ENCODE measurements at regions not wholly inside any gene's neighbourhood (a gene's known extent, or its start where the extent isn't known, plus 50 kb on each side); places are given as distances from the start of the nearest gene placed in this dataset.

- Mint-ChIP-seq H3K27ac (no peak overlapping the region), H3K36me3 (ENCODE audit: low read depth) (peaks cover 46% of the 10 kb centered on the region; the same call in 2 of the 3 replicates), H3K4me3 (no peak overlapping the region), H3K9me3 (peaks cover 100% of the 10 kb centered on the region), H3K4me1 (no peaks in the 10 kb centered on the region), H3K27me3 (ENCODE audit: insufficient read depth, low read depth, poor library complexity) (no peaks in the 10 kb centered on the region)
- Histone ChIP-seq H3K4me1 (ENCODE audit: insufficient read depth) (no peaks in the 10 kb centered on the region), H3F3A (replicated peaks; ENCODE audit: low read depth) (no peaks in the 10 kb centered on the region), H3K4me2 (no peak overlapping the region), H3K36me3 (ENCODE audit: insufficient read depth) (no peaks in the 10 kb centered on the region), H3K79me2 (replicated peaks; ENCODE audit: insufficient read depth) (no peaks in the 10 kb centered on the region), H3K4me3 (no peak overlapping the region), H3K27me3 (ENCODE audit: insufficient read depth) (no peaks in the 10 kb centered on the region), H3K27ac (ENCODE audit: low read depth) (no peak overlapping the region), H4K20me1 (replicated peaks; ENCODE audit: insufficient read depth) (no peaks in the 10 kb centered on the region), H3K9me2 (ENCODE audit: insufficient read depth) (no peaks in the 10 kb centered on the region), H2AFZ (no peak overlapping the region)
- TF ChIP-seq STAT1 (IDR thresholded peaks at IDR 0.05; ENCODE audit: unreplicated experiment): no peak
- TF ChIP-seq EZH2 (IDR thresholded peaks at IDR 0.05; ENCODE audit: low read depth, unreplicated experiment): no peak
- no peak for TF ChIP-seq POLR2AphosphoS5 (IDR thresholded peaks at IDR 0.05; ENCODE audit: low read depth)
- no peak for TF ChIP-seq ZNF331 (CRISPR knock-in tag; IDR thresholded peaks at IDR 0.05; ENCODE audit: low read depth)
- no peak for TF ChIP-seq JUNB (IDR thresholded peaks at IDR 0.05; ENCODE audit: unreplicated experiment)
- no peak for TF ChIP-seq EZH2phosphoT487 (IDR thresholded peaks at IDR 0.05; ENCODE audit: unreplicated experiment)
- no peak for TF ChIP-seq ZNF114 (CRISPR knock-in tag; IDR thresholded peaks at IDR 0.05)
- no peak for TF ChIP-seq CTCF (conservative IDR thresholded peaks at IDR 0.05; ENCODE audit: low read depth in 2 of 2)
- ATAC-seq: no peak
- DNase-seq (ENCODE audit: low spot score): no peak
Measured at GRCh38 chr12:127745469-127746212, 521.3 kb upstream of the TMEM132C start.

GRCh38 chr12:127749416-127749815, 517.6 kb upstream of the TMEM132C start:
- Histone ChIP-seq H4K20me1 (replicated peaks; ENCODE audit: insufficient read depth) (no peaks in the 10 kb centered on the region), H3K36me3 (ENCODE audit: insufficient read depth) (no peaks in the 10 kb centered on the region), H3K79me2 (replicated peaks; ENCODE audit: insufficient read depth) (no peaks in the 10 kb centered on the region), H3K9me2 (ENCODE audit: insufficient read depth) (no peaks in the 10 kb centered on the region), H3K27ac (ENCODE audit: low read depth) (no peak overlapping the region), H2AFZ (no peak overlapping the region), H3K4me3 (no peak overlapping the region), H3F3A (replicated peaks; ENCODE audit: low read depth) (no peaks in the 10 kb centered on the region), H3K27me3 (ENCODE audit: insufficient read depth) (no peaks in the 10 kb centered on the region), H3K4me1 (ENCODE audit: insufficient read depth) (no peaks in the 10 kb centered on the region), H3K4me2 (no peak overlapping the region)
- ATAC-seq (no peak), DNase-seq (ENCODE audit: low spot score) (no peak)
- Mint-ChIP-seq H3K27ac (no peak overlapping the region), H3K36me3 (ENCODE audit: low read depth) (peaks cover 41% of the 10 kb centered on the region), H3K4me1 (no peaks in the 10 kb centered on the region), H3K4me3 (no peak overlapping the region), H3K9me3 (peaks cover 98% of the 10 kb centered on the region), H3K27me3 (ENCODE audit: insufficient read depth, low read depth, poor library complexity) (no peaks in the 10 kb centered on the region)
- no peak for TF ChIP-seq NANOG (IDR thresholded peaks at IDR 0.05; ENCODE audit: borderline replicate concordance)
- TF ChIP-seq POLR2AphosphoS5 (IDR thresholded peaks at IDR 0.05; ENCODE audit: low read depth): no peak
- TF ChIP-seq CREB1 (CRISPR knock-in tag; IDR thresholded peaks at IDR 0.05; ENCODE audit: low read depth): no peak
- no peak for TF ChIP-seq ZNF114 (CRISPR knock-in tag; IDR thresholded peaks at IDR 0.05)
- no peak for TF ChIP-seq REST (IDR thresholded peaks at IDR 0.05; ENCODE audit: unreplicated experiment)
- no peak for TF ChIP-seq CTCF (conservative IDR thresholded peaks at IDR 0.05; ENCODE audit: low read depth in 2 of 2)
- no peak for TF ChIP-seq ZNF331 (CRISPR knock-in tag; IDR thresholded peaks at IDR 0.05; ENCODE audit: low read depth)
- TF ChIP-seq EZH2phosphoT487 (IDR thresholded peaks at IDR 0.05; ENCODE audit: unreplicated experiment): no peak
- TF ChIP-seq JUNB (IDR thresholded peaks at IDR 0.05; ENCODE audit: unreplicated experiment): no peak
